ENCODE measurements at regions not wholly inside any gene's neighbourhood (a gene's known extent, or its start where the extent isn't known, plus 50 kb on each side); places are given as distances from the start of the nearest gene placed in this dataset.

DNA sequence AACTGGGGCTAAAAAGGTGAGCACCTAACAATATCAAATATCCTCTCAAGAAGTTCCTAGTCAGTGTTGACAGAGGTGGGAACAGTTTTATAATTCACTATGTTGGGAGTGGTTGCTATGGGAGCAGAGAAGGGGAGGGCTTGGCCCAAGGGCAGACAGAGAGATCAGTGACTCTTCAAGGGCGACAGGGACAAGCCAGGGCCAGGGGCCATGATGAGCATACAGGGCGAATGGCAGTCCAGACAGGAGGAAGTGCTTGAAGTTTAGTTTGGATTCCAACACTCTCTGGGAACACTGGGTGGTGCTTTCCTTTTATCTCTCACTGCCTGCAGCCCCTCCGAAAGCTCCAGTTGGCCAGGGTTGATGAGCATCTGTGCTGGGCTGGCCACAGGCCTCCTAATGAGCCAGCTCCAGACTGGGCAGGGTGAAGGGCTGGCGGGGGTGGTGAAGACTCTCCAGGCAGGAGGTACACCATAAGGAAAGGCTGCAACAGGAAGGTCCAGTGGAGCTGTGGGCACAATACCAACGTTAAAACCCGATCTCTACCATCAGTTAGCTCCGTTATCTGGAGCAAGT lies 111.3 kb downstream of the TMEM174 start:
- no peak overlapping the region for H4K8ac ChIP-seq (replicated peaks; ENCODE audit: insufficient read length, low read depth, low read length)
- H3K56ac ChIP-seq (ENCODE audit: insufficient read length, low read depth, low read length) = no peak overlapping the region
- Mint-ChIP-seq H3K4me3 (no peak overlapping the region), H3K36me3 (ENCODE audit: insufficient read depth in 1 of 3, low read depth in 3 of 3) (peaks cover 0 to 1% (median 0%) of the 10 kb centered on the region in 3 experiments; a peak in 1 of 7 replicates), H3K9me3 (peaks cover 3 to 5% of the 10 kb centered on the region in 2 experiments; a peak in 1 of 5 replicates), H3K27me3 (ENCODE audit: low read depth) (peaks cover 30% of the 10 kb centered on the region), H3K27ac (no peak overlapping the region), H3K4me1 (peaks cover 31 to 33% of the 10 kb centered on the region in 2 experiments)
- no peak overlapping the region for H2BK5ac ChIP-seq (ENCODE audit: insufficient read length, low read length)
- H3K14ac ChIP-seq (ENCODE audit: insufficient read depth, low read length) = no peak overlapping the region
- no peak overlapping the region for H2BK12ac ChIP-seq (ENCODE audit: insufficient read length, low read depth, low read length)
- no peak overlapping the region for H3K18ac ChIP-seq (ENCODE audit: insufficient read length, low read depth, low read length)
- H3K23me2 ChIP-seq (ENCODE audit: insufficient read length, low read depth, low read length, poor library complexity, severe bottlenecking) = no peaks in the 10 kb centered on the region
- no peak overlapping the region for H2BK120ac ChIP-seq (ENCODE audit: low read depth, low read length, poor library complexity, severe bottlenecking)
- H3K4ac ChIP-seq (ENCODE audit: low read depth, low read length) = no peak overlapping the region
- peaks cover 11% of the 10 kb centered on the region; the same call in 1 of the 2 replicates for H3K4me1 ChIP-seq (ENCODE audit: insufficient read depth, low read length)
- no peak overlapping the region for H2AFZ ChIP-seq (ENCODE audit: low read length)
- no peak overlapping the region for H2AK5ac ChIP-seq (ENCODE audit: insufficient read length, low read length)
- no peaks in the 10 kb centered on the region for H3K79me2 ChIP-seq (ENCODE audit: insufficient read depth, low read length)
- H3K9ac ChIP-seq (ENCODE audit: extremely low read depth, insufficient read length, low read length) = no peak overlapping the region
- TF ChIP-seq, protein P1, sequence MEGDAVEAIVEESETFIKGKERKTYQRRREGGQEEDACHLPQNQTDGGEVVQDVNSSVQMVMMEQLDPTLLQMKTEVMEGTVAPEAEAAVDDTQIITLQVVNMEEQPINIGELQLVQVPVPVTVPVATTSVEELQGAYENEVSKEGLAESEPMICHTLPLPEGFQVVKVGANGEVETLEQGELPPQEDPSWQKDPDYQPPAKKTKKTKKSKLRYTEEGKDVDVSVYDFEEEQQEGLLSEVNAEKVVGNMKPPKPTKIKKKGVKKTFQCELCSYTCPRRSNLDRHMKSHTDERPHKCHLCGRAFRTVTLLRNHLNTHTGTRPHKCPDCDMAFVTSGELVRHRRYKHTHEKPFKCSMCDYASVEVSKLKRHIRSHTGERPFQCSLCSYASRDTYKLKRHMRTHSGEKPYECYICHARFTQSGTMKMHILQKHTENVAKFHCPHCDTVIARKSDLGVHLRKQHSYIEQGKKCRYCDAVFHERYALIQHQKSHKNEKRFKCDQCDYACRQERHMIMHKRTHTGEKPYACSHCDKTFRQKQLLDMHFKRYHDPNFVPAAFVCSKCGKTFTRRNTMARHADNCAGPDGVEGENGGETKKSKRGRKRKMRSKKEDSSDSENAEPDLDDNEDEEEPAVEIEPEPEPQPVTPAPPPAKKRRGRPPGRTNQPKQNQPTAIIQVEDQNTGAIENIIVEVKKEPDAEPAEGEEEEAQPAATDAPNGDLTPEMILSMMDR (conservative IDR thresholded peaks at IDR 0.05) = no peak
- H3K79me1 ChIP-seq (ENCODE audit: insufficient read depth, low read depth, low read length, poor library complexity, severe bottlenecking) = no peaks in the 10 kb centered on the region
- no peak overlapping the region for H3K27ac ChIP-seq (ENCODE audit: insufficient read length, low read depth, low read length)
- H2BK20ac ChIP-seq (ENCODE audit: low read depth, low read length, poor library complexity, severe bottlenecking) = no peak overlapping the region
- H4K91ac ChIP-seq (ENCODE audit: insufficient read length, low read depth, low read length) = no peak overlapping the region
- H3K27me3 ChIP-seq (ENCODE audit: insufficient read depth, low read length) = no peaks in the 10 kb centered on the region; the same call in 1 of the 2 replicates
- no peaks in the 10 kb centered on the region for H3K9me3 ChIP-seq (ENCODE audit: control insufficient read depth, low read depth, low read length)
- no peak overlapping the region for H3K4me2 ChIP-seq (ENCODE audit: insufficient read depth, insufficient read length, low read length)
- H4K5ac ChIP-seq (ENCODE audit: insufficient read length, low read depth, low read length) = no peak overlapping the region
- no peak overlapping the region for H2BK15ac ChIP-seq (ENCODE audit: low read depth, low read length)
- no peak overlapping the region for H3T11ph ChIP-seq (ENCODE audit: low read length)
- H4K20me1 ChIP-seq (ENCODE audit: control insufficient read depth, insufficient read depth, insufficient read length) = no peaks in the 10 kb centered on the region
- no CpG with 5 or more reads among the region's 7 CpGs for WGBS (ENCODE audit: extremely low coverage, insufficient read length, low lambda C conversion rate)
- no peak overlapping the region for H3K23ac ChIP-seq (ENCODE audit: insufficient read length, low read depth, low read length)
- DNase-seq = no peak

All from H9 (cell line).